Urinary bladder (tissue), 3 donors: ENCODE measurements at regions not wholly inside any gene's neighbourhood (a gene's known extent, or its start where the extent isn't known, plus 50 kb on each side); places are given as distances from the start of the nearest gene placed in this dataset.

ENCODE experiments used
- DNase-seq: peaks from one replicate; pipeline ENCODE4 v3.0.0-alpha.2; 2015; ENCODE audit errors: extremely low spot score
- H3K27ac ChIP-seq: one replicate; pipeline ENCODE4 v1.5.1; 2013; ENCODE audit warnings: low read depth, mild to moderate bottlenecking, moderate library complexity
- H3K36me3 ChIP-seq: one replicate; pipeline ENCODE4 v1.6.1; 2013; ENCODE audit warnings: mild to moderate bottlenecking, moderate library complexity; ENCODE audit not compliant: insufficient read depth
- H3K4me1 ChIP-seq: one replicate; pipeline ENCODE4 v1.6.1; 2013; ENCODE audit warnings: mild to moderate bottlenecking, moderate library complexity; ENCODE audit not compliant: insufficient read depth
- H3K4me3 ChIP-seq: one replicate; pipeline ENCODE4 v1.5.1; 2013; ENCODE audit warnings: low read depth, low read length
- WGBS: extraction: QIAGEN DNeasy Blood & Tissue Kit; methylation state at CpG from one replicate; pipeline ENCODE4 v1.1.7; 2013; 5-methylcytosine and 5-hydroxymethylcytosine counted together
- donor health status: healthy with polysubstance abuse.
- donor health status: healthy.

- H3K4me3 ChIP-seq = no peak overlapping the region
- WGBS = 91% methylated on average over 10 of the region's 10 CpGs
- no peak for DNase-seq
Observed at GRCh38 chr11:69880826-69881445, 61.7 kb upstream of the FGF3 start.

DNA sequence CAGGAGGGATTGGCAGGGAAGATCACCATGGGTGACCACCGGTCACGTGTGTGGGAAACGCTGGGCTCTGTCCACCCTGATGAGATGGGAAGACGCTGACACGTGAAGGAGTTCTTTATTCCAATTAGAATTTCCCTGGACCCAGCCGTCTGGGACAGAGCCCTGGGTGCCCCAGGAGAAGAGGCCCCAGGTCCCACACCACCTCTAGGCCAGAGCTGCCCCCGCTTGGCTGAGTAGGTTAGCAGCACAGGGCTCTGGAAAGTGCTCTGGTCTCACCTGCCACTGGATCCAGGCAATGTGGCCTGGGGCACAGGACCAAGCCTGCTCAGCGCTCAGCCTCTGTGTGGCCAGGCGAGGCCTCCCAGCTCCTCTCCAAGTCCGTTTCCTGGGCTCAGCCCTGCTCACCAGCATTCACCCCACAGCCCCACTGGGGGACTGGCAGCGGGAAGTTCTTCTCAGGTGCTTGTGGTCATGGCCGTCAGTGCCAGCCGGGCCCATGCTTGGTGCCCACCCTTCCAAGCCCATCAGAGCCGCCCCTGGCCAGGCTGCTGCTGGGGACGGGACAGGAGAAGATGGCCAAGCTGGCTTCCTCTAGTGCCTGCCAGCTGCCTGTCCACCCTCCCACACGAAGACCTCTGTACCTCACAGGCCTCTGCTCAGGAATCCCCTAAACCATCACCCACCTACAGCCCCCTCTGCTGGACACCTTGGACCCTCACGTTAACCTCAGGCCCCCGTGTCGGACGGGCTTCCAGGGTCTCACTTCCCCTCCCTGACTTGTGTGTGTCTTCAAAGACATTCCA, 62.5 kb upstream of the FGF3 start:
- no peaks in the 10 kb centered on the region for H3K36me3 ChIP-seq
- H3K27ac ChIP-seq = no peak overlapping the region
- no peak for DNase-seq
- 79% methylated on average over 20 of the region's 20 CpGs for WGBS
- no peak overlapping the region for H3K4me3 ChIP-seq
- H3K4me1 ChIP-seq = no peaks in the 10 kb centered on the region

More at GRCh38 chr11:69880826-69881445, 61.7 kb upstream of the FGF3 start:
- Histone ChIP-seq H3K27ac (no peak overlapping the region), H3K4me1 (no peaks in the 10 kb centered on the region), H3K36me3 (no peaks in the 10 kb centered on the region)

GRCh38 chr11:69882270-69882608, 63.0 kb upstream of the FGF3 start:
- no peak overlapping the region for H3K4me3 ChIP-seq
- no peak for DNase-seq
- 91% methylated on average over 7 of the region's 7 CpGs for WGBS
- H3K27ac ChIP-seq = no peak overlapping the region
- no peaks in the 10 kb centered on the region for H3K36me3 ChIP-seq
- H3K4me1 ChIP-seq = no peaks in the 10 kb centered on the region

DNA sequence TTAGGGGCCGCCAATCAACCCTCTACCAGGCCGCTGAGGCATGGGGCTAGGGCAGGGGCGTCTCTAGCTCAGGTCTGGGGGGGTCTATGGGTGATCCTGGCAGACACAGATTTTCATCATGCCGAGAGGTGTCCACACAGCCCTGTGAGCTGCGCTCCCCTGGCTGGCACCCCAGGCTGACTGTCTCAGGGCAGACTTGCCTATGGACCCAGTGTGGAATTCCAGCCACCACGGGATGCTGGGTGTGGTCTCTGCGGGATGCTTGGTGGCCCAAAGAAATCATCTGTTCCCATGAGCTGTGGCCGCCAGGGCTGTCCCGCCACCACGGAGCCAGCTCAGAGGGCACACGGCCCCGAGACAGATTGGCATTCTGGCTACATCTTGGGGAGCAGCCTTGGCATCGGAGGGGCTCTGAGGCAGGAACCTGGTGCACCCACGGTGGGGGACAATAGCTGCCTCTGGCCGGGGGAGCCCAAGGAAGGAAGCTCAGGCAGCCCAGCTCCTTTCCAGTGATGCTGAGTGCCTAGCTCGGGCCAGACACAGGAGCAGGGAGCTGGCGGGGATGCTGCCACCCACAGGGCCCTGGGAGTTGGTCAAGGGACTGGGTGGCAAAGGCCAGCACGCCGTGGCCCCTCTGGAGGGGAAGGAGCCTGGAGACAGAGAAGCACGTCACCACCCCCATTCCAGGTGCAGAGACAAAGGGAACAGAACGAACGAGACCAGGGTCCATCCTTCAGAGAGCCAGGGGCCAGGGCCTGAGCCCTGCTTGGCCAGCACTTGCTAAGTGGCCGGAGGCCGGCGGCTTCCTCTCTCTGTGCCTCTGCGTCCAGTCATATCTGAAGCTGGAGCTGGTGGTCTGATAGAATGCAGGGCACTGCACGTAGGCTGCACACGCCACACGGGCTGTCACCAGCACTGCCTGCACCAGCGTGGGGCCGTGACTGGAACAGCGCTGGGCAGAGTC, 64.4 kb upstream of the FGF3 start:
- Histone ChIP-seq H3K27ac (no peak overlapping the region), H3K4me3 (no peak overlapping the region), H3K36me3 (no peaks in the 10 kb centered on the region), H3K4me1 (no peaks in the 10 kb centered on the region)
- no peak for DNase-seq
- WGBS = 85% methylated on average over 32 of the region's 32 CpGs

- no peaks in the 10 kb centered on the region for H3K4me1 ChIP-seq
- no peaks in the 10 kb centered on the region for H3K36me3 ChIP-seq
- H3K4me3 ChIP-seq = no peak overlapping the region
- no peak for DNase-seq
- no peak overlapping the region for H3K27ac ChIP-seq
- WGBS = 95% methylated on average over 10 of the region's 10 CpGs
Observed at GRCh38 chr11:69884286-69884685, 65.1 kb upstream of the FGF3 start.

DNA sequence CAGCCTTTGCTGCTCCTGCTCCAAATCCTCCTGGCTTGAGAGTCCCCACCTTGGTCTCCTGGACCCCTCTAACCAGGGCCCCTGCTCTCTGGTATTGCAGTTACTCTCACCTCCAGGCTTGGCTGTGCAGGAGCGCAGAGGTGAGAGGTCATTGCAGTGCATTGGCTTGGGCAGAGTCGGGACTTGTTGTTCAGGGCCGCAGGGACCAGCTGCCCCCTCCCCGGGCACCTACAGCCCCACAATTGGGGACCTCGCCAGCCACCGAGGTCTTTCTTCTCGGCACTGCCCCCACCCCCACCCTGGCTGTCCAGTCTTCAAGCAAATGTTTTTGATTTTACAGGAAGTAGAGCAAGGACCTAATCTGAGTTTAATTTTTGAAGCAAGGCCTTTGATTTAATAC, 65.5 kb upstream of the FGF3 start:
- 84% methylated on average over 7 of the region's 7 CpGs for WGBS
- no peaks in the 10 kb centered on the region for H3K4me1 ChIP-seq
- H3K36me3 ChIP-seq = no peaks in the 10 kb centered on the region
- no peak overlapping the region for H3K4me3 ChIP-seq
- no peak overlapping the region for H3K27ac ChIP-seq
- DNase-seq = no peak

- Histone ChIP-seq H3K4me3 (no peak overlapping the region), H3K4me1 (no peaks in the 10 kb centered on the region), H3K27ac (no peak overlapping the region), H3K36me3 (no peaks in the 10 kb centered on the region)
- no peak for DNase-seq
- WGBS = 93% methylated on average over 2 of the region's 2 CpGs
Observed at GRCh38 chr11:69887330-69887729, 68.1 kb upstream of the FGF3 start.

- WGBS = 86% methylated on average over 10 of the region's 10 CpGs
- Histone ChIP-seq H3K4me1 (no peaks in the 10 kb centered on the region), H3K4me3 (no peak overlapping the region), H3K27ac (no peak overlapping the region), H3K36me3 (no peaks in the 10 kb centered on the region)
- DNase-seq = no peak
Observed at GRCh38 chr11:69887841-69888427, 68.7 kb upstream of the FGF3 start.

DNA sequence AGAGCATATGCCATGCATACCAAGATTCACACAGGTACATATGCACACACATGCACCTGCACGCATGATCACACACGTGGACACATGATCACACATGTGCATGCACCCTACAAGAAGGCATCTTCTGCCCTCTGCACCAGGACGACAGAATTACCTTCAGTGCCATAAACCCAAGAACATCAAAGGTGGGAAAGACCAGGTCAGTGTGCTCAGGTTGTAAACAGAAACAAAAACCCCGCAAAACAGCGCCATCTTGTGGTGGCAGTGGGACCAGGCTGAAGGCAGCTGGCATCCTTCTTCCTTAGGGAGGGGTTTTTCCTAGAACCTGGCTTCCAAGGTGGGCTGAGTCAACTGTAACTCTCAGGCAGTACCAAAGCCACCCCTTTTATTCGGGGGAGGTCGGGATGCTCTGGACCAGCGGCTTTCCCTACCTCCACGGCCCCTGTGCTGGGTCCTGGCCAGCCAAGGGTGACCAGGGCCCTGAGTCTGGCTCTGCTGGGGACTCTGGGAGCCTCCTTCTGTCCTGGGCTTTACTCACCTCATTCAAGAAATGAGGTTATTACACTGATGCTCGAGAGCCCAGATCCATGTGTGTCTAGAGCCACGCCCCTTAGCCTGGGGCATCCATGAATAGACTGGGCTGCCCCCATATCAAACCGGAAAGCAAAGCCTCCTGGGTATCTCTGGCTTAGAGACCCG, 69.4 kb upstream of the FGF3 start:
- DNase-seq = no peak
- Histone ChIP-seq H3K4me3 (no peak overlapping the region), H3K36me3 (no peaks in the 10 kb centered on the region), H3K4me1 (no peaks in the 10 kb centered on the region), H3K27ac (no peak overlapping the region)
- WGBS = 24% methylated on average over 13 of the region's 13 CpGs

DNA sequence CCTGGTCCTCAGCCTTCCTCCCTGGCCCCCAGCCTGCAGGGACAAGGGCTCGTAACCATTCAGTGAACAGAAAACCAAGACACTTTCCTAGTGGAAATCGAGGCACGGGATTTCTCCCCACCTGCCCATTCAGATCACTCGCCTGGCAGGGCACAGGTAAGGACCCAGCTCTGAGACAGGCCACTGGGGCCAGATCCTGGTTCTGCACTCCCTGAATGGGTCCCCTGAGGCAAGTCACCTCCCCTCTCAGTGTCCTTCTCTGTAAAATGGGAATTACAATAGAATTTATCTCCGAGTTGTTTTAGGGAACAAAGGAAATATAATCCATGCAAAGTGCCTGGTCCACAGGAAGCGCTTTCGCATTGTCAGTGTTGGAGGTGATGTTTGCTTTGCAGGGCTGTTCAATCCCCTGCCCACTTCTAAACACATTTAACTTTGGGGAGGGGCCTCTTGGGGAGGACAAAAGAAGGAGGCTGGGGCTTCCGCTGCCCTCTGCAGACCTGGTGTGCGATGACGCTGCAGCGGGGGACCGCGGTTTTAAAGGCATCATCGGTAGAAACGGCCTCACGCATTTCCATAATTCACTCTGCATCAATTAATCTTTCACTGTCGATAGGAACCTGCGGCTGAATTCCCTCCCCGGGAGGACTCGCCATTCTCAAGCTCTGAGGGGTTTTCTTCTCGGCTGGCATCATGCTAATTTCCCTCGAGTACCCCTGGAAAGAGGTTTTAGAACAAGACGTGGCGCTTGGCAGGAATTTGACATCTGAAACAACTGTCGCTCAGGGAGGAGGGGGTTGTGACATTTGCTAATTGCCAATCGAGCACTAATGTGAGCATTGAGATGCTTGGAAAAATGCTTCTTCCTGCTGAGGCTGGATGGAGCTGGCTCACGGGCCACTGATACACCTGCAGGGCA, 70.4 kb upstream of the FGF3 start:
- H3K27ac ChIP-seq = no peak overlapping the region
- no peaks in the 10 kb centered on the region for H3K36me3 ChIP-seq
- no peak for DNase-seq
- no peak overlapping the region for H3K4me3 ChIP-seq
- H3K4me1 ChIP-seq = no peaks in the 10 kb centered on the region
- WGBS = 49% methylated on average over 27 of the region's 27 CpGs

DNA sequence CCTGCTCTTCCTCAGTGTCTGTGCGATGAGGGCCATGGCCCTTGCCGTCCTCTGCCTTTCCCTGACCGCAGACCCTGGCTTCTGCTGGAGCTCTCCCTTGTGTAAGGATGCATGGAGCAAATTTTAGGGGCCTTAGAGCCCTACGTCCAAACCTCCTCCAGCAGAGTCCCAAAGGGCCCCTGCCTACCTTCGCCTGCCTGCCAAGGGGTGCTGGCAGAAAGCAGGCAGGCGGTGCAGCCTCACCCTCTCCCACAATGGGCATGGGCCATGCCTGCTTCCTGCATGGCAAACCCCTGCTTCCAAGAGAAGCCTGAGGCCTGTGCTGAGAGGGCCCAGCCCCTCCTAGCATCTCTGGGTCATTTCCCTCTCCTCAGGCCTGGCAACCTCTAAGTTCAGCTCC, 71.3 kb upstream of the FGF3 start:
- 91% methylated on average over 6 of the region's 6 CpGs for WGBS
- DNase-seq = no peak
- Histone ChIP-seq H3K4me1 (no peaks in the 10 kb centered on the region), H3K27ac (no peak overlapping the region), H3K4me3 (no peak overlapping the region), H3K36me3 (no peaks in the 10 kb centered on the region)

- WGBS = 58% methylated on average over 46 of the region's 46 CpGs
- H3K27ac ChIP-seq = no peak overlapping the region
- no peak for DNase-seq
- no peak overlapping the region for H3K4me3 ChIP-seq
- no peaks in the 10 kb centered on the region for H3K36me3 ChIP-seq
- no peaks in the 10 kb centered on the region for H3K4me1 ChIP-seq
Observed at GRCh38 chr11:69891421-69892236, 72.4 kb upstream of the FGF3 start.
